GM18519 (cell line): ENCODE measurements at regions not wholly inside any gene's neighbourhood (a gene's known extent, or its start where the extent isn't known, plus 50 kb on each side); places are given as distances from the start of the nearest gene placed in this dataset.

Experiments
- ATAC-seq: cut with Tn5 transposase; IDR thresholded peaks from one replicate; pipeline ENCODE4 v1.9.1; 2021; ENCODE audit warnings: mild to moderate bottlenecking, moderate library complexity; ENCODE audit not compliant: unreplicated experiment, low FRiP score

GRCh38 chr12:92034858-92035401 is 110.7 kb downstream of the BTG1 start:
- peak; percentile 57 for ATAC-seq

DNA sequence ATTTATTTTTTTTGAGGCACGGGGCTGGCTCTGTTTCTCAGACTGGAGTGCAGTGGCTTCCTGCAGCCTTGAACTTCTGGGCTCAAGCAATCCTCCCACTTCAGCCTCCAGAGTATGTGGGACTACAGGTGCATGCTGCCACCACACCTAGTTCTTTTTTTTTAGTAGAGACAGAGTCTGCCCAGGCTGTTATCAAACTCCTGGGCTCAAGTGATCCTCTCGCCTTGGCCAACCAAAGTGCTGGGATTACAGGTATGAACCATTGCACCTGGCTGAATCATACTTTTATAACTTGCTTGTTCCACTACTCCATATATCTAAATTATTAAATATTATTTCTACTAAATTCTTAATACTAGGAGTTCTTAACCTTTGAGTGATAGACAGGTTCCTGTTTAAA is 111.6 kb downstream of the BTG1 start:
- ATAC-seq = no peak

DNA sequence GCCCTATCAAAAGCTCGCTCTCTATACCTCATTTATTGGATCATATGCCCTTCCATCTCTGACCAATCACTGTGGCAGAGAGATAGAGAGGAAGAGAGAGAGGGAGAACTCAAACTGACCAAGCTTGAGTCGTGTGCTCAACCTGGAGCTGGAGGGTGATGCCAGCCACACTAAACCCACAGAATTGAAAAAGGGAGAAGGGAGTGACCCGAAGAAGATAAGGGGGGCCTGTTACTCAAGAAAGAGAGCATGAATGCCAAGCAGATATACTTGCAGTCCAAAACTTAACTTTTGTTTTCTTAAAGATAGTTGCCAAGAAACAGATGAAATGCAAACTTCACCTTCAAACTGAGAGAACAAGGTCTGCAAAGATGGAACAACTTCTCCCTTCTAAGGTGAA is 112.7 kb downstream of the BTG1 start:
- no peak for ATAC-seq

DNA sequence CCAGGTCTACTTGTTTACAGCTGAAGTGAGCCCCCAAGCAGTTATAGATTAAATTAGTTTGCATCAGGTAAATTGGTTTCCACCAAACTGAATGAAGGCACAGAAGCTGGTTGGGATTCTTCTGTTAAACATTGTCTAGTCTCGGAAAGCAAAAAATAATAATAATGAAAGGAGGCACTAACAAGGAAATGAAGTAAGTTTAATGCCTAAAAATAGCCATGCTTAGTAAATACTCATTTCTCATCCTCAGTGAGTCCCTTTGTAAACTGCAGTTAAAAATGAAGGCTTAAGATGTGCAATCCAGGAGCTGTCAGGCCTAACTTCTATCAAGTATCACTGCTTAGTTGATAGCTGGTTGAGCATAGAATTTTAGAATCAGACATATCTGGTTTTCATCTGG is 113.5 kb downstream of the BTG1 start:
- ATAC-seq = no peak

DNA sequence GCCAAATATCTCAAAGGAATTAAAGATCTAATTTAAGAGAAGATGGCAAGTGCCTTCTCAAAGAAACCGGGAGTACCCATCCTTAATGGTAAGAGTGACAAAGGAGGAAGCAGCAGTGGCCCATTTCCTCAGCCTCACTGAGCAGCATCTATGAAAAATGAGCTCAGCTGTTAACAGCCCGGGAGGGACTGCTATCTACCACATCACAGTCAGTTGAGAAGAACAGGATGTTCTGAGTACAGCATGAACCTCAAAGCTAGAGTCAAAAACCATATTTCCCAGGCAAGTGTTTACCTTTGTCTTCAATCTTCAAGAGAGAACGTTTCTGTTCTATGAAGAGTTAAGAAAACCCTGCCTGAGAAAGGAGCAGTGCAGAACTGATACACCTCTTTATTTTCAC is 115.0 kb downstream of the BTG1 start:
- ATAC-seq = peak; percentile 71

- ATAC-seq = no peak
Observed at GRCh38 chr12:92029902-92030586, 115.6 kb downstream of the BTG1 start.

- no peak for ATAC-seq
Observed at GRCh38 chr12:92029136-92029535, 116.5 kb downstream of the BTG1 start.

DNA sequence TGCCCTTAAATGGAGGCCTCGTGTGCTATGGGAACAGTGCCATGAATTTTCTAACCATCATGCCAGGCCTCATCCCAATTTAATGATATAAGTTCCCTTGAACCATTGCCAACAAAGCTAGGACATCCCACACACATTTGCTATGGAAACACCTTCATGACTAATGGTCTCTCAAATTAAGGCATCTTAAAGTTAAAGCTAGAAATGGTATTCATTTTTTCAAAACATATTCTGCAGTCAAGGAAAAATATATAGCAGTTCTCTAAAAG is 117.3 kb downstream of the BTG1 start:
- ATAC-seq = no peak

DNA sequence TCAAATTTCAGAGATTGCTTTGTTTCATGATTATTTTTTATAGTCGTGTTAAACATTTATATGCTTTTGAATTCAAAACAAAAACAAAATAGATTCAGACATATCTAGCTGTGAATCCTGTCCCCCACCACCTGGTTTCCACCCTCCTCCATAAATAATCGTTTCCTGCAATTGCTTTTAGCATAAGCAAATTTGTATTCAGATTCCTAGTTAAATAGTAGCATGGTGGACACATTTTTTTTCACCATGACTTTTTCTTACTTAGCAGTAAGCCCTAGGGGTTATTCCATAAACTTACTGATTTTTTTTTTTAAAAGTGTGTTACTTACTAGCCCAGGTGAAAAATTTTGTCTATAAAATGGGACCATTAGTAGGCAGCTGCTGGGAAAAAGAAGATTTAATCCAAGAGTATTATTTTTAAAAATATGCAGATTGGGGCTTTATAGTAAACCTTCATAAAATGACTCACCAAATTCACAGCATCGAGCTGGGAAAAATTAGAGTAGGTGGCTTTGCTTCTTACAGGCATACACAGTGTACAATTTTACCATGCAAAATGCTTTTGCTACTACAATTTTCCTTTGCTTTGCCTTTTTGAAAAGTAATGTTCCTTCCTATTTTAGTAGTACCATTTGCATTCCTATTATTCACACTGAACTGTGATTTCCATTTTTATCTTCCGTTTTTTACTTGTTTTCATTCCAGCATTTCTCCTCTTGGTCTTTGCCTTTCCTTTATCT is 117.8 kb downstream of the BTG1 start:
- no peak for ATAC-seq

DNA sequence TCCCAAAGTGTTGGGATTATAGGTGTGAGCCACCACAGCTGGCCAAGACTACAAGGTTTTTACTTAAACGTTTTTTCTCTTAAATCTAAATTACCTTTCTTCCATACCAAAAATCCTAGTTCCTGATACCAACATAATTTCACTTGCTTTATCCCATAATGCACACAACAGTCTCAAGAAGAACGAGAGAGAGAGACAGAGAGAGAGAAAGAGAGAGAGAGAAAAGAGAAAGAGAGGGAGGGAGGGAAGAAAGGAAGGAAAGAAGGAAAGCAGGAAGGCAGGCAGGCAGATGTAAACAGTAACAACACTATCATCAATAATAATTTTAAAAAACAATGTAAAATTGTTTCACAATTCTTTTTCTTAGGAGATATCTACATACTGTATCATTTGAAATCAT is 118.4 kb downstream of the BTG1 start:
- no peak for ATAC-seq

DNA sequence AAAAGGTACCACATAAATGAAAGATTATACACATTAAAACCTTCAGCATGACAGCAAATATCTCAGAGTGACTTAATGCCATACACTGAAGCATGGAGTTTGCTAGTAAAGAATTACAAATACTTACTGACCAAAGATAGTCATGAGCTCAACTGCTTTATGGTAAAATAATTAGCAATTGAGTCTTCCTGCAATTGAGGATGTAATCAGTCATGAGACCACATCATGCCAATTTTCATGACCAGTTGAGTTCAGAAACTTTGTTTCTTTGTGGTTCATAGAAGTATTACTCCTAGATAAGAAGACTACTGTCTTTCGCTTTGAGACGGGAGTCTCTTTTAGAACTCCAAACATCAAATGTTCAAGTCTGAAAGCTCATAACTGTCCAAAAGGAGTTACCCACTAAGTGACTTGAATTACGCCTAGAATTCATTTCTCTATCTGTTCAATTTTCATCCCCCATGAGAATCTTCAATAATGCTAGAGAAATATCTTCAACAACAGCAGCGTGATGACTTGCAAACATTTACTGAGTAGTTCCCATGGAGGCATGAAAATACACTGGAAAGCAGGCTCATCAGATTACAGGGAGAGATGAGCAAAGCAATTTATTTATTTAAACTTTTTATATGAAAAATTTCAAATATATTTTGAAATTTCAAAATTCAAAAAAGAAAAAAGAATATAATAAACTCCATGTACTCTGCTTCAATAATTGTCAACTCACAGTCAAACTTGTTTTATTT is 120.0 kb downstream of the BTG1 start:
- no peak for ATAC-seq

GRCh38 chr12:92022093-92022492 is 123.6 kb downstream of the BTG1 start:
- ATAC-seq = no peak

DNA sequence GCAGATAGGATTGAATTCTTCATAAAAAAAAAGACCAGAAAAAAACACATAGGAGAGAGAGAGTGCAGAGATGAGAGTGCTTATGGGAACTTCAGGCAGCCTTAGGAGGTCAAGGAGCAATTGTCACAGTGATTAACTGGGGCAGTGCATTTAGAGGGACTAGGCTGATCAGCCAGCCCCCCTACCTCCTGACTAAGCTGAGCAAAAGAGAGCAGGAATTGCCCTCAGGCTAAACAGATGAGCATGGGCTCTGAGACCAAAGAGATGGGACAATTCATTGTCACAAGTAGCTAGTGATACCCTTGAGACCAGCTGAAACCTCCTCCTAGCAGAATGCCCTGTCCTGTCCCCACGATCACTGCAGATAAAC is 124.0 kb downstream of the BTG1 start:
- ATAC-seq = no peak

- no peak for ATAC-seq
Observed at GRCh38 chr12:92020983-92021665, 124.5 kb downstream of the BTG1 start.

DNA sequence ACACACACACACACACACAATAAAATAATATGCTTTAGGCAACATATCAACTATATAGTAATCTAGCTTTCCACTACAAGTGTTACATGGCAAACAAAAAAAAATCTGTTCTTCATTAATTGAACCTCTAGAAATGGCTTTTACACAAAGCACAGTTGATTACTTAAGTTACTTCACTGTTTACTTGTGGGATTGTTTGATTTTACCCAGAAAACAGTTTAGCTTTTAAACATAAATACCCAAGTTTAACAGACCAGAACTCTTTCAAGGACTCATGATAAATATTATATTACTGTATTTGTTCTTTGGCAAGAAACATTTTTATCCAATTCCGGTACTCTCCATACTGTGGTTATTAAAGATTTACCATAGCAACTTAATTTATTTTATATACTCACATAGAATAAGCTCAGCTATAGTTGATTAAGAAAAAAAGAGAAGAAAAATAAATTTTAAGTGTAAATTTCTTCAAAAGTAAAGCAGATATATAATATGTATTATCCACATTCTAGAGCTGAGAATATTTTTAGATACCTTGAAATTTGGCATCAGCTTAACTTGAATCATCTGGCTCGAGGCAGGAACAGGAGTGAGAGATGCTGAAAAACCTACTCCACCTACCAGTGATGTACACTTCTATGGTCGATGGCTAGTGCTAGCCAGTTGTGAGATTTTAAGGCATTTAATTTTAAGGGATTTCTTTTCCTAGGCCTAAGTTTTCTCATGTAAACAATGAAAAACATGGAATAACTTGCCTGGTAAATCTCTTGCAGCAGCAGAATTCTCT is 126.0 kb downstream of the BTG1 start:
- ATAC-seq = no peak

DNA sequence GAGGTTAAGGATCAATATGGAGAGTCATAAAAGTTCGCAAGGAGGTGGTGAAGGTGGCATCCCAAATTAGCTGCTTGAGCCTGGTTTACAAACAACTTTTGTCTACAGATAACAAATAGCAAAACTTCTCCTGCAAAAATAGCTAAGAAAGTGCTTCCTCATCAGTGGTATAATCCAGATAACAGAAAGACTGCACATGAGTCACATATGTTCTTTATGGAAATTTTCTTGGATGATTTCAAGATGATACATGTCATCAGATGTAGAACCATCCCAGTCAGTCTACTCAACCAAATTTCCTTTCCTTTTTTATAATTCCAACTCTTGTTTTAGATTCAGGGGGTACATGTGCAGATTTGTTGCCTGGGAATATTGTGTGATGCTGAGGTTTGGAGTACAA is 133.0 kb downstream of the BTG1 start:
- ATAC-seq = no peak

DNA sequence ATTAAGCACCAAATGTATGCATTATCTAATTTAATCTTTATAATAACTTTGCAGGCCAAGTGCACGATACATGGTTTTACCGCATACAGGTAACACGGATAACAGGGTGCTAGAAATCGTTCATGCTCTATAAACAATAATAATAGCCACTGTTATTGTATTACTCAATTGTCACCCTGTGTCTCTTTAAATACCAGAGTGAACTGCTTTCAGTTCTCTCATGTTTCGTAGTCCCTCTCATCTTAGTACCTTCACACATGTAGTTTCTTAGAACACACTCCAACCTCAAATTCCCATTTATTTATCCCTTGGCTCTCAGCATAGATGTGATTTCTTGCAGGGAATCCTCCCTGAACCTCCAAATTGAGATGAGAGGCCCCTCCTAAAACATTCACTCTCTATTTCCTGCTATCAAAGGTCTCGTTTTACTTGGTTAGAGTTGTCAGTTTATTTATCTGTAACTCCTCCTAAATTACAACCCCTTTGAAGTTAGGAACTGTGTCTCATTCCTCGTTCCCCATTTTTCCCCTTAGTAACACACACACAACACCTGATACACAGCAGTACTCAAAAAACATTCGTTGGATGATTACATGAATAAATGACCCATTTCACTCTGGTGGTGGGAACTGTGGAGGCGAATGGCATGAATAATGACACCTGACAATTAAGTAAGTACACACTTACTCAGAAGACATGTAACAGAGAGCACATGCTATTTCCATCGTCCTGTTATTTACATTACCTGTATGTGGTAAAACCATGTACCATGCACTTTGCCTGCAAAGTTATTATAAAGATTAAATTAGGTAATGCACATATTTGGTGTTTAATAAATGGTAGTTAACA is 134.6 kb downstream of the BTG1 start:
- ATAC-seq = no peak

- no peak for ATAC-seq
Observed at GRCh38 chr12:92010368-92010767, 135.3 kb downstream of the BTG1 start.

GRCh38 chr12:92008345-92008744 is 137.3 kb downstream of the BTG1 start:
- no peak for ATAC-seq
